SU-DHL-6 (cell line): ENCODE measurements at regions not wholly inside any gene's neighbourhood (a gene's known extent, or its start where the extent isn't known, plus 50 kb on each side); places are given as distances from the start of the nearest gene placed in this dataset.

Experiments used
- H2AFZ ChIP-seq: fragments of 200-600 bp; sonication (generic); 2 replicates; pipeline ENCODE4 v1.6.1; 2014; ENCODE audit warnings: low read depth, mild to moderate bottlenecking, moderate library complexity, mixed read lengths, antibody characterized with exemption, low read length; ENCODE audit not compliant: severe bottlenecking
- H3F3A ChIP-seq: fragments of 200-600 bp; shearing (Covaris generic); 2 replicates; pipeline ENCODE4 v1.6.0; 2016; ENCODE audit warnings: antibody characterized with exemption, mild to moderate bottlenecking; ENCODE audit not compliant: insufficient read depth
- H3K27ac ChIP-seq: fragments of 200-600 bp; sonication (generic); 2 replicates; pipeline ENCODE4 v1.5.1; 2016; ENCODE audit warnings: low read depth, mild to moderate bottlenecking, low read length, moderate library complexity, mixed read lengths
- H3K27me3 ChIP-seq: fragments of 200-600 bp; sonication (generic), shearing (Covaris generic); 2 replicates; pipeline ENCODE4 v1.6.0; 2014; ENCODE audit warnings: mild to moderate bottlenecking, low read length
- H3K36me3 ChIP-seq: fragments of 200-600 bp; sonication (generic); 2 replicates; pipeline ENCODE4 v1.6.1; 2014; ENCODE audit warnings: mild to moderate bottlenecking, low read length, mixed read lengths
- H3K4me2 ChIP-seq: fragments of 300-600, 200-600 bp; shearing (Covaris generic), sonication (generic); 2 replicates; pipeline ENCODE4 v1.6.0; 2014; ENCODE audit warnings: low read length, low read depth, mild to moderate bottlenecking; ENCODE audit not compliant: poor library complexity, severe bottlenecking
- H3K4me3 ChIP-seq: fragments of 200-600 bp; sonication (generic); 2 replicates; pipeline ENCODE4 v1.5.1; 2014; ENCODE audit warnings: antibody characterized with exemption, low read length, mild to moderate bottlenecking, mixed read lengths; ENCODE audit not compliant: insufficient read depth, poor library complexity, severe bottlenecking
- H3K79me2 ChIP-seq: fragments of 200-600 bp; sonication (generic); 2 replicates; pipeline ENCODE4 v1.6.1; 2014; ENCODE audit warnings: mild to moderate bottlenecking, low read length, moderate library complexity; ENCODE audit not compliant: insufficient read depth
- H3K9ac ChIP-seq: fragments of 200-600 bp; sonication (generic); 2 replicates; pipeline ENCODE4 v1.7.0; 2014; ENCODE audit warnings: mild to moderate bottlenecking, low read length
- H3K9me2 ChIP-seq: fragments of 200-600 bp; sonication (generic); replicated peaks from 2 replicates; pipeline ENCODE4 v1.6.1; 2014; ENCODE audit warnings: low read length; ENCODE audit not compliant: insufficient read depth
- H3K9me3 ChIP-seq: fragments of 200-600 bp; sonication (generic); 2 replicates; pipeline ENCODE4 v1.6.1; 2014; ENCODE audit warnings: low read length, mixed read lengths; ENCODE audit not compliant: insufficient read depth
- H4K20me1 ChIP-seq: fragments of 200-600 bp; sonication (generic); 2 replicates; pipeline ENCODE4 v1.6.1; 2014; ENCODE audit warnings: low read depth, mild to moderate bottlenecking, antibody characterized with exemption, low read length, moderate library complexity, mixed read lengths
- CTCF ChIP-seq: fragments of 200-600 bp; sonication (generic); IDR thresholded peaks from one replicate; pipeline ENCODE4 v1.5.1; 2017; ENCODE audit warnings: antibody characterized with exemption, mild to moderate bottlenecking, low read length, moderate library complexity; ENCODE audit not compliant: insufficient read depth, poor library complexity, severe bottlenecking
- EZH2phosphoT487 ChIP-seq: fragments of 200-600 bp; sonication (generic), shearing (Covaris generic); conservative IDR thresholded peaks from 2 replicates; pipeline ENCODE4 v1.6.1; 2018; ENCODE audit warnings: mild to moderate bottlenecking, antibody characterized with exemption, low read length, moderate library complexity, mixed read lengths

- TF ChIP-seq EZH2phosphoT487 (no peak), CTCF (no peak)
Measured at GRCh38 chr5:133730866-133731265, 118.5 kb upstream of the FSTL4 start.

GRCh38 chr5:133730346-133730745 is 118.0 kb upstream of the FSTL4 start:
- no peak overlapping the region for H3K4me3 ChIP-seq
- H2AFZ ChIP-seq = no peak overlapping the region
- no peak overlapping the region for H3K4me2 ChIP-seq
- no peak overlapping the region for H3K27ac ChIP-seq
- H3K9me2 ChIP-seq = no peaks in the 10 kb centered on the region
- H3K9ac ChIP-seq = no peak overlapping the region
- no peaks in the 10 kb centered on the region for H4K20me1 ChIP-seq
- no peaks in the 10 kb centered on the region for H3F3A ChIP-seq
- no peaks in the 10 kb centered on the region for H3K79me2 ChIP-seq
- H3K36me3 ChIP-seq = no peaks in the 10 kb centered on the region
- peaks cover 8% of the 10 kb centered on the region; the same call in 1 of the 2 replicates for H3K9me3 ChIP-seq
- peaks cover 6% of the 10 kb centered on the region; the same call in 1 of the 2 replicates for H3K27me3 ChIP-seq
- TF ChIP-seq CTCF (no peak), EZH2phosphoT487 (no peak)

More at GRCh38 chr5:133730866-133731265, 118.5 kb upstream of the FSTL4 start:
- H3K9me2 ChIP-seq = no peaks in the 10 kb centered on the region
- H3K79me2 ChIP-seq = no peaks in the 10 kb centered on the region
- H3K4me2 ChIP-seq = no peak overlapping the region
- H3K9ac ChIP-seq = no peak overlapping the region
- no peak overlapping the region for H2AFZ ChIP-seq
- no peak overlapping the region for H3K4me3 ChIP-seq
- H3F3A ChIP-seq = no peaks in the 10 kb centered on the region
- H3K27ac ChIP-seq = no peak overlapping the region
- H3K36me3 ChIP-seq = no peaks in the 10 kb centered on the region
- peaks cover 6% of the 10 kb centered on the region; the same call in 1 of the 2 replicates for H3K27me3 ChIP-seq
- H4K20me1 ChIP-seq = no peaks in the 10 kb centered on the region
- H3K9me3 ChIP-seq = peaks cover 8% of the 10 kb centered on the region; the same call in 1 of the 2 replicates

- Histone ChIP-seq H3K9ac (no peak overlapping the region), H3K9me2 (no peaks in the 10 kb centered on the region), H3K4me2 (no peak overlapping the region), H3F3A (no peaks in the 10 kb centered on the region), H3K27me3 (peaks cover 6% of the 10 kb centered on the region; the same call in 1 of the 2 replicates), H3K4me3 (no peak overlapping the region), H3K79me2 (no peaks in the 10 kb centered on the region), H3K36me3 (no peaks in the 10 kb centered on the region), H2AFZ (no peak overlapping the region), H4K20me1 (no peaks in the 10 kb centered on the region), H3K9me3 (peaks cover 8% of the 10 kb centered on the region; the same call in 1 of the 2 replicates), H3K27ac (no peak overlapping the region)
- TF ChIP-seq CTCF (no peak), EZH2phosphoT487 (no peak)
Measured at GRCh38 chr5:133729800-133730199, 117.5 kb upstream of the FSTL4 start.
